ENCODE measurements at regions not wholly inside any gene's neighbourhood (a gene's known extent, or its start where the extent isn't known, plus 50 kb on each side); places are given as distances from the start of the nearest gene placed in this dataset.
"Not testable (repeated sequence)": the region's sequence is repeated elsewhere in the genome, so short reads cannot be mapped to it uniquely, and the experiment has no call there.

DNA sequence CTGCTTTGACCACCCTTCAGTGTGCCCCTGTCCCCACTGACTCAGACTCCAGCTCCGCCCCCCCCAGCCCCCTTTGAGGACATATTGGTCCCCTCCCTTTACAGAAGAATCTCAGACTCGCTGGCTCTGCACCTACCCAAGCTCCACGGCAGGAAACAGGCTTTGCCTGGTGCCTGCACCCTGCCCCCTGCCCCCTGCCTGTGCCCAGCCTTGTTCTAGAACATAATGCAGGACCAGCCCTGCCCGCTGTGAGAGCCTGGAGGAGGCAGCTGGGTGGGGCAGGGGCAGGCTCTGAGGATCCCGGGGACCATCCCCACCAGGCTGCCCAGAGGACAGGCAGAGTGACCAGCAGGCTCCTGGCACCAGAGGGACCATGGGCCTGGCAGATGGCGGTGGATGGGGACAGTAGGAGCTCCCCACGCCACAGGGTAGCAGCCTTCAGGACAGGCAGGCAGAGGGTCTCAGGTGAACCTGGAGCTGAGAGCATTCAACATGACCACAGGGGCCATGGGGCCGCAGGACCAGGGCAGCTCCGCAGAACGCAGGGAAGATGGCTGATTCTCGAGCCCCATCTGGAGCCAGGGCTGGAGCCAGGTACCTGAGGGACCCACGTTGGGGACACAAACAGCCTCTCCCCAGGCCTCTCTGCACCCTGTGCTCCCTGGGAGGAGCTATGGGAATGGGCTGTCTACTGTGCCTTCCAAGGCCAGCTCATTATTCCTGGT lies 165.0 kb upstream of the FOXD4L5 start:
- not testable (repeated sequence) for DNase-seq

DNA sequence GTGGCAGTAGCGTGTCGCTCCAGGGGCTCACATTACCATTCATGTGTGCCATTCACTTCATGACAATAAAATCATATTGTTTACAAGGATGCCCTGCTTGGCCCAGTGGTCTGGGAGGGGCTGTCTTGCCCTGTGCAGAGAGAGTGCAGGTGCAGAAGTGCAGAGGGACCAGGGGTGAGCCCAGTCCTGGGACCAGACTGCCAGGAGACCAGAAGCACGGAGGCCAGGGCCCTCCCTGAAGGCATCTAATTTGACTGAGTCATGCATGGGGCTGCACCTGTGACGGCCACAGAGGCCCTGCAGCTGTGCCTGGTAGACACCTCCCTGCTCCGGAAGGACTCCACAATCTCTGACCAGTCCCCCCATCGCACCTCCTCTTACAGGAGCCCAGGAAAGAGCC lies 164.4 kb upstream of the FOXD4L5 start:
- no peak for DNase-seq

DNA sequence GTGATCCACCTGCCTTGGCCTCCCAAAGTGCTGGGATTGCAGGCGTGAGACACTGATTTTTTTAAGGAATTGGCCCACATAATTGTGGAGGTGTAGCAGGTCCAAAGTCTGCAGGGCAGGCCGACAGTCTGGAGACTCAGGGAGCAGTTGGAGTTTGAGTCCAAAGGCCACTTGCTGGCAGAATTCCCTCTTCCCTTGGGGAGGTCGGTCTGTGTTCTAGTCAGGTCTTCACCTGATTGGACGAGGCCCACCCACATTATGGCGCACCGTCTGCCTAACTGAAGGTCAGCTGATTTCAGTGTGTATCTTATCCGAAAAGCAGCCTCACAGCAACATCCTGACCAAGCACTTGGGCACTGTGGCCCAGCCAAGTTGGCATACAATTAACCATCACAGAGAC lies 162.1 kb upstream of the FOXD4L5 start:
- DNase-seq: not testable (repeated sequence)

DNA sequence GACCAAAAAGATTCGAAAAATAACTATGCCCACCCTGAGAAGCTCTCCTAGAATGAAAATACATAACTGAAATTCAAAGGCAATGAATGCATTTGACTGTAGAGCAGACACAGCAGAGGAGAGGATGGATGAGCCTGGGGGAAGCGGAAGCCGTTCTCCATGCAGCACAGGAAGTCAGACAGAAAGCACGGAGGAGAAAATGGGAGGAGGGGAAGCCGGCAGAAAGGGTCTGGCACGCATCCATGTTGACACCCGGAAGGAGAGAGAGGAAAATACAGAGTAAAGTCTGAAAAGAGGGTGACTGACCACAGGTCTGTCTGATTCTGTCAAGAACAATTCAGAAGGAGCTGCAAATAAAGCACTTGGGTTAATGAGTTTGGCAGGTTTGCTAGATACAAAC lies 161.0 kb upstream of the FOXD4L5 start:
- not testable (repeated sequence) for DNase-seq

DNA sequence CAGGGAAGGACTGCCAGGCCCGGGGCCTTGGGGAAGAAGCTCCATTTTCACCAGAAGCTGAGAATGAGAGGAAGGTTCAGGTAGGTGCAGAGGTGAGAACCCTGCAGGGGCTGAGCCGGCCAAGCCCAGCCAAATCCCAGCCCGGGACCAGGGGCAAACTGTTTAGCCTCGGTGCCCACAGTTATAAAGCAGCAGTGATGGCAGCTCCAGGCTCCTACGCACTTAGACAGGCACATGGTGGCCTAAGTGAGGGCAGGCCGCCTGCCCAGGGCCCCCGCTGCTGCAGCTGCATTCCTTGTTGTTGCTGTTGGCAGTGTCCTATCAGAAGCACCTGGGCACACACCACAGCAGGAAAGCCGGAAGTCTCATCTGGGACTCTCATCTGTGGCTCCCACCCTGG lies 159.9 kb upstream of the FOXD4L5 start:
- DNase-seq: no peak

DNA sequence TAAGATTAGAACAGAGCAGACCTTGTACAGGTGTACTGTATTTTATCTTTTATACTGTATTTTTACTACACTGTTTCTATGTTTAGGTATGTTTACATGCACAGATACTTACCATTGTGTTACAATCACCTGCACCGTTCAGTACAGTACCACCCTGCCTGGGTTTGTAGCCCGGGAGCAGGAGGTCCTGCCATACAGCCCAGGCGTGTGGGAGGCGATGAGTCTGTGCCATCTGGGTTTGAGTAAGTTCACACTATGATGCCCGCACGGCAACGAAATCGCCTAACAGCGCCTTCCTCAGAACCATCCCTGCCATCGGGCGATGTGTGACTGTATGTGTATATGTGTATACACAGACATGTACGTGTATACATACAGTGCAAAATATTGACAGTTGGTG lies 157.1 kb upstream of the FOXD4L5 start:
- DNase-seq: not testable (repeated sequence)

DNA sequence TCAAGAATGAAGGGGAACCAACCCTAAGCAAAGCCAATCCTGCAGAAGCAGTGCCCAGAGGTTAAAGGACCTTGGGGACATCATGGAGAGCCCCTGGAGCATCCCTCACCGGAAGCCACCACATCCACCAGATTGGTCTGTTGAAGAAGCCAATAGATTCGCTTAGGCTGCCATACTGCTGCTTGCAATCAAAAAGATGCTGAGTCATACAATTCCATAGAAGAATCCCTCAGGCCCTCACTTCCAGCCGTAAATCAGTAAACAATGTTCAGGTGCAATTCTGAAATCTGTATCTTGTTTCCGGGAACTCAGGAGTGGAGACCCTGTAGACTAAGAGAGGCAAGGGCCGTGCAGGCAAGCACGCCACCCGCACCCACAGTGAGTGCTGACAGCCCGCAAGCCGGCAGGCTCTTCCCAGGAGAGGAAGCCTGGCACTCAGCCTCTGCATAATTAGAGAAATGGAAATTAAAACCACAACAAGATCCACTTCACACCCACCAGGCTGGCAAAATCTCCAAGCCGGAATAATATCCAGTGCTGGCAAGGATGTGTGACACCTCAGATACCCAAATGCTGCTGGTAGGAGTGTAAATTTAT lies 156.4 kb upstream of the FOXD4L5 start:
- DNase-seq: not testable (repeated sequence)

DNA sequence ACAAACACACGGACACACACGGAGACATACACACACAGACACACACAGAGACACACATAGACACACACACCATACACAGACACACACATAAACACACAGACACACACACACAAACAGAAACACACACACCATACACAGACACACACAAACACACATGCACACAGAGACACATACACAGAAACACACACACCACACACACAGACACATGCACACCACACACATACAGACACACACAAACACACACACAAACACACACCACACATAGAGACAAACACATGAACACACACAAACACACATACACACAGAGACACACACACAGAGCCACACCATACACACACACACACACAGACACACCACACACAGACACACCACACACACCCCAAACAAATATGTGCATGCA lies 152.7 kb upstream of the FOXD4L5 start:
- no peak for DNase-seq

DNA sequence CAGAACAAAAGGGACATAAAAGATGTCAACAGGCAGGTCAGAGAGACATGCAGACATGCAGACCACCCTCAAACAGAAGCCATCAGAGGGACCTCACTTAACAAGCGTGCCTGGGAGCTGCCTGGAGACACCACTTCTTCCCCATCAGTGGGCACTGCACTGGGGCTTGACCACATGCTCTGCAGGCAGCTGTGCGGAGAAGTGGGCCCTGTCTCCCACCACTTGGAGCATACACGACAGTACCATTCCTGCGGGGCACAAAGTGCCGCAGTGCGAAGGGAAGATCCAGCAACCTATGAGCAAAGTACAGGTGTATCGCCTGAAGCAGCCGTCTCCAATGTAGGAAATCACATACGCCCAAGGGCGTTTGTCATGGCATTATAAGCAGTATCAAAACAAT lies 150.5 kb upstream of the FOXD4L5 start:
- no peak for DNase-seq

DNA sequence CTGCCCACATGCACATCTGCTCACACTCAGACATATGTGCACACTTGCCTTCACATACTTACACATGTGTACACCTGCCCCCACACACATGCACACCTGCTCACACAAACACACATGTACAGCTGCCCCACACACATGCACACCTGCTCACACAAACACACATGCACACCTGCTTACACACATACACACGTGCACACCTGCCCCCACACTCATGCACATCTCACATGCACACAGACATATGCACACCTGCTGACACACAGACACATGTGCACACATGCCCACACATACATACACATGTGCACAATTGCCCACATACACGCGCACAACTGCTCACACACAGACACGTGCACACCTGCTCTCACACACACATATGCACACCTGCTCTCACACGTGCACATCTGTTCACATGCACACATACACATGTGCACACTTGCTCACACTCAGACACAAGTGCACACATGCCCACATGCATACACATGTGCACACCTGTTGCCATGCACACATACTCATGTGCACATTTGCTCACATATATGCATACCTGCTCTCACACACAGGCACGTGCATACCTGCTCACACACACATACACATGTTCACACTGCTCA lies 147.8 kb upstream of the FOXD4L5 start:
- DNase-seq: no peak

DNA sequence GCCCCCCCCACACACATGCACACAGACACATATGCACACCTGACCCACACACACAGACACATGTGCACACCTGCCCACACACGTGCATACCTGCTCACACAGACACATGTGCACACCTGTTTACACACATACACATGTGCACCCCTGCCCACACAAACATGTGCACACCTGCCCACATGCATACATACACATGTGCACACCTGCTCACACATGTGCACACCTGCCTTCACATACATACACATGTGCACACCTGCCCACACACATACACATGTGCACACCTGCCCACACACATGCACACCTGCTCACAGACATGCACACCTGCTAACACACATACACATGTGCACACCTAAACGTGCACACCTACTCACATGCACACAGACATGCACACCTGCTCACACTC lies 147.0 kb upstream of the FOXD4L5 start:
- DNase-seq: no peak

DNA sequence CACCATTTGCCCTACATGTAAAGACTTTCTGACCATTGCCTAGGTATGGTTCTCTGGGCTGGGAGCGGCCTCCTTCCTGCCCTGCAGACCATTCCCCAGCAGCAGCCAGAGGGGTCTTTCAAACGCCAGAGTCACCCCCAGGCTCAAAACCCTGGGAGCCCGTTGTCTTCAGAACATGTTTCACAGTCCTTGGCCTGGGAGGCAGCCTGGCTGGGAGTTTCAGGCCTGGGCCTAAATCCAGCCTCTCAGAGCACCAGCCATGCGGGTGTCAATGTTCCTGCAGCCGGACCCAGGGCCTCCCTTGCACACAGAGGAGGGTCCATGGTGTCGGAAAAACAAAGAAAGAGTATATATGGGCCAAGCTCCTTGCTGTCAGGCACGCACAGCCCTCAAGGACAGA lies 145.2 kb upstream of the FOXD4L5 start:
- no peak for DNase-seq

DNA sequence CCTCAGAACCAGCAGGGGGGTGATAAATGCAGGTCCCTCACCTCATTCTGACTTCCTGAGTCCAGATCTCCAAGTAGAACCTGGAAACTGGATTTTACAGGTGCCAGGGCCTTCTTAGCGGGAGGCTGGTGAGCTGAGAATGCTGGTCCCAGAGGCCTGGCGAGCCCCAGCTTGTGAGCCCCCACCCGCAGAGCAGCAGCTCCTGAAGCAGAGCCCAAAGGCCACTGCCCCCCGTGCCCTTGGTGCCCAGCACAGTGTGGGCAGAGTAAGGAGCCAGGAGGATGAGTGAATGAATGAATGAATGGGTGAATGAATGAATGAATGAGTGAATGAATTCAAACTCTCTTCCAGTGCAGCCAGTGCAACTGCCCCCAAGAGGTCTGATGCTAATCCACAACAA lies 142.4 kb upstream of the FOXD4L5 start:
- DNase-seq: not testable (repeated sequence)

DNA sequence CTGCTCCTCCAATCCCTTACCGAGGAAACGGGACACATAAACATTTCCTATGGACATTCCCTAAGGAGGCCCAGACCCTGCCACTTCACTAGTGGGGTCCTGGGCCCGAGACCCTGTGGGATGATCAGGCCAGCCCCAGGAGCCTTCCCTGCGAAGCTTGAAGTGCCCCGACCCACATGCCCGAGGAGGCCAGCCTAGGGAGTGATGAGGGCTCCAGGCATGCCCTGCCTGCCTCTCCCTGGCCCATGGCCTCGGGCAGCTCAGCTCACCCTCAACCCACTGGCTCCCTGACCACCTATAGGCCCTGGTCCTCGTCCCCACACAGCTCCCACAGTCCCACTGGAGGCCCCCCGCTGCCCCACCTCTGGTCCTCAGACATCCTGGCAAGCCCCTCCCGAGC lies 141.8 kb upstream of the FOXD4L5 start:
- DNase-seq: not testable (repeated sequence)

DNA sequence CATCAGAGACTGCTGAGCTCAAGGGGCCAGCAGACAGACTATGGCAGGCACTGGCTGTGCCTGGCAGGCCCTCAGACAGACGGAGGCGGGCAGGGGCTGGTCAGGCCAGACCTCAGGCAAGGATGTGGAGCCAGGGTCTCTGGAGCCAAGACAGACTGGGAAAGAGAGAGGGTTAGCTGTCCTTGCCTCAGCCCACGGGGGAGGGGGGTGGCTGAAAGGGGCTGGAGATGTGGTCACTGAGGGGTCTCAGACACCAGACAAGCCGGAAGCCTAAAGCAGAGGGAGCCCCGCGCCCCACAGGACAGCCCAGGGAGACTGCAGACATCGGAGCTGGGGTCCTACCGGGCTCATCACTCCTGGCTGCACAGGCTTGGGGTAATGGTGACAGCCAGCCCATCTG lies 141.2 kb upstream of the FOXD4L5 start:
- DNase-seq: no peak

DNA sequence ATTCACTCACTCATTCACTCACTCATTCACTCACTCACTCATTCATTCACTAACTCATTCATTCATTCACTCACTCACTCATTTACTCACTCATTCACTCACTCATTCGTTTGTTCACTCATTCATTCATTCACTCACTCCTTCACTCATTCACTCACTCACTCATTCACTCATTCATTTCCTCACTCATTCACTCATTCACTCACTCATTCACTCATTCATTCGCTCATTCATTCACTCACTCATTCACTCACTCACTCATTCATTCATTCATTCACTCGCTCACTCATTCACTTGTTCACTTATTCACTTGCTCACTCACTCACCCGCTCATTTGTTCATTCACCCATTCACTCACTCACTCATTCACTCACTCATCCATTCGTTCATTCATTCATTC lies 140.2 kb upstream of the FOXD4L5 start:
- peak in 1 of 2 donors; percentile 2 for DNase-seq

DNA sequence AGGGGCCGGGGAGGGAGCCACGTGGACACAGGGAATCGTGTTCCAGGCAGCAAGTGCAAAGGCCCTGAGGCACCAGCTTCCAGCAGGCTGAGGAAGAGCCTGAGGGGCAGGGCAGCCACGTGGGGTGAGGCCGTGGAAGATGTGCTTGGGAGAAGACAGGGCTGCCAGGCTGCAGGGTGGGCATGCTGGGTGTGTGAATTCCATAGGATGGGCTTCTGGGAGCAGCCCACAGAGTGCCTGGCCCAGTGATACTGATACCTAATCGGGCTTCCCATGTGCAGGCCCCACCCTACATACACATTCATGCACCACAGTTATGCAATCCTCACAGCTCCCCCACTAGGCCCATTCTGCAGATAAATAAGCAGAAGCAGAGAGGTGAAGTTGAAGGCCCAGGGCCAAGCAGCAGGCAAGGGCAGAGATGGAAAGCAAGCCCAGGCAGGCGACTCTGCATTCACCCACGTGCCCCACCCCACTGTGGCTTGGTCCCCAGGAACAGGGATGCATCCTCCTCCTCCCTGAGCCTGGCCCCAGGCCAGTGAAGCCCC lies 139.5 kb upstream of the FOXD4L5 start:
- not testable (repeated sequence) for DNase-seq

DNA sequence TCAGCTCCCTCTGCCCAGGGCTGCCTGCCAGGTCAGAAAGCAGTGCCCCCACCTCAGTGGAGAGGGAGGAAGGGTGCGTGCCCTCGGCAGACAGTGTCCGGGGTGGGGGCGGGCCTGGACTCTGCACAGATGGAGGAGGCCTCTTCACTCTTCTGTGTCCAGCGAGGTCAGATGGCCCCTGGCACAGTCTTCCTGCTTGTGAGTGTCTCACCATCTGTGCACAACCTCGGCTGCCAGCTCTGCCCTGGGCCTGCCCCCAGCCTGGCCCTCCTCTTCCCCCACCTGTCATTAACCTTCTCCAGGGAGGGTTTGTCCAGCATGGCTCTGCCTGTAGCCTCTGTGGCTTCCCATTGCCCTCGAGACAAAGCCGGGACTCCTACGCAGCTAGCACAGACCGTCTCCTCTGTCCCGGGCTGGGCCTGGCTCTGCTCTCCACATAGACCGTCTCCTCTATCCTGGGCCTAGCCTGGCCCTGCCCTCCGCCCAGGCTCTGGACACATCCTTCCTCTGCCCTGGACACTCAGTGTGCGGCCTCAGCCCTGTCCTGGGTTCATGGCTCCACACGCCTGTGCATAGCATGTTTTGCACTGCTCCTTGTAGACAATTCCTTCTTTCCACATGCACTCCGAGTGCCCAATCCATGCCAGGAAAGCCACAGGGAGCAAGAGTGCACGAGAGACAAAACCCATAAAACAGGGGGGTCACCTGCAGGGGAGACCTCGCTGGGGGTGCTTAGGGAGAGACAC lies 138.9 kb upstream of the FOXD4L5 start:
- DNase-seq: not testable (repeated sequence)

DNA sequence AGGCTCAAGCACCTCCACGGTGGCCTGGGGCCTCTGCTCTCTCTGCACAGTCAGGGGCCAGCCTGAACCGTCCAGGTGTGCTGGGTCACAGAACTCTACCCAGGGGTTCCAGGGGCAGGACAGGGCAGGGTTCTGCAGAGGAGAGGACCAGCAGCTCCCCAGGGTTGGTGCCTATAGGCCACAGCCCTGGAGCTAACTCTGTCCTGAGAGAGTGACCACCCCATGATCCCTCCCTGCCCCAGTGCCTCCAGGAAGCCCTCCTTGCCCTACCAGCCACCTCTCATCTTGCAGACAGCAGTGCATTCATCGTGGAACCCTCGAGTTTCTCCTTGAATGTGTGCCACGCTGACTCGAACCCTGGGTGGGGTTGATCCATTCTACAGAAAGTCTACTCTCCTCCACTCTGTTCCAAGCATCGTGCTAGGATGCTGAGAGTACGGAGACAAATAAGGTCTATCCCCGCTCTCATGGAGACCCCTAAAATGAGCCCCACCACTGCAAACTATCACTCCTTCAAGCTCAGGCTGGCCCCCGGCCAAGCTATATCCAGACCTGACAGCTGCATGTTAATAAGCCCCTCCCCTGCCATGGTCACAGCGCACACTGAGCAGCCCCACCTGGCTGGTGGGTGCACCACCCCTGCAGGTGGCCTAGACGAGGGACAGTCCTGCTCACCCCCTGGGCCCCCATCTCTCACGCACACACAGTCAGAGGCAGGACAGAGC lies 138.1 kb upstream of the FOXD4L5 start:
- DNase-seq: not testable (repeated sequence)

DNA sequence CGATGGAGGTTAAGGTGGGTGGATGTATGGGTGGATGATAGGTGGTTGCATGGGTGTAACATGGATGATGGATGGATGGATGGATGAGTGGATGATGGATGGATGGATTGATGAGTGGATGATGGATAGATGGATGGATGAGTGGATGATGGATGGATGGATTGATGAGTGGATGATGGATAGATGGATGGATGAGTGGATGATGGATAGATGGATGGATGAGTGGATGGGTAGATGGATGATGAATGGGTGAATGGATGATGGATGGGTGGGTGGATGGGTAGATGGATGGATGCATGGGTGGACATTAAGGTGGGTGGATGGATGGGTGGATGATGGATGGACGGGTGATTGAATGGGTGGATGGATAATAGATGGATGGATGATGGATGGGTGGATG lies 136.5 kb upstream of the FOXD4L5 start:
- not testable (repeated sequence) for DNase-seq

DNA sequence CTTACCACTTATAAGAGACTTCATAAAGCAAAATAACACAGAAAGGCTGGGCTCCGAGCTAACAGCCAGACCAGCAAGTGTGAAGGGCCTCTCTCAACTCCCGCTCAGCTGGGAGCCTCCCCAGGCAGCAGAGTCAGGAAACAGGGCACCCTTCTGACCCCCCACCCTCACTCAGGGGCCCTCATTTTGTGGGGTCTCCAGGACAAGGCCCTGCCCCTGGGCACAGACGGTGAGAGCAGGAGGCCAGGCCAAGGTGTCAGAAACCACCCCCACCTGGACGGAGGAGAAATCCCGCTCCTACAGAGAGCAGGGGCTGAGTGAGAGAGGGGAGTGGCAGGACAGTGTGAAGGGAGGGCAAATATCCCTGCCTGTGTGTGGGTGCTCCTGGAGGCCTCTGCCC lies 135.8 kb upstream of the FOXD4L5 start:
- no peak for DNase-seq

DNA sequence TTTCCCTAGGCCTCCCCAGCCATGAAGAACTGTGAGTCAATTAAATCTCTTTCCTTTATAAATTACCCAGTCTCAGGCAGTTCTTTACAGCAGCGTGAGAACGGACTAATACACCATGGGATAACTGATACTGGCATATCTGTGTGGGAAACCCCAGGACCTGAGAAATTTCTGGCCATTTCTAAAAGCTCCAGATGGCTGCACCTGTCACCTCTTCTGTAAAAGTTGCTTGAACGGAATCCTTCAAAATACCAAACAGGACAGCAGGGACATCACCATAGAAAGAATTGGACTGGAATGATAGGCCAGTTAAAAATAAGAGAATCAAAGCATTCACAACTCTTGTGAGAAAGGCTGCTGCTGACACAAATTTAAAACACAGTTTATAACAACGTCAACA lies 134.0 kb upstream of the FOXD4L5 start:
- DNase-seq: not testable (repeated sequence)

DNA sequence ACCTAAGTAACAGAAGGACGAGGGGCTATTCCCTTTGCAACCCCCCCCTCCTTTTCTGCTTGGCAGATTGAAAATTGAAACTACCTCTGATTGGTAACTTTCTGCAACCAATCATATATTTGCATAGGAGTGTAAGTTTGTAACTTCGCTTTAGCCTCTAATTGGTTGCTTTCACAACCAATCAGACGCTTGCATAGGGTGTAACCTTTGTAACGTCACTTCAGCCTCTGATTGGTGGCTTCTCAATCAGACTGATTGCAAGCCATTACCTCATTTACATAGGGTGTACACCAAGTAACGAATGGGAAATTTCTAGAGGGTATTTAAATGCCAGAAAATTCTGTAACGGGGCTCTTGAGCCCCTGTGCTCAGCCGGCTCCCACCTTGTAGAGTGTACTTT lies 131.9 kb upstream of the FOXD4L5 start:
- not testable (repeated sequence) for DNase-seq

All from CD4-positive, alpha-beta T cell treated with Interleukin-4 for 1 hour (primary cell).